Caco-2 (cell line): ENCODE measurements at regions not wholly inside any gene's neighbourhood (a gene's known extent, or its start where the extent isn't known, plus 50 kb on each side); places are given as distances from the start of the nearest gene placed in this dataset.

Experiments used
- BruUV-seq: library from RNA; stranded (reverse); fragments of 400-500 nt; replicated peaks from 2 replicates; lab custom pipeline; 2021; lab: Mats Ljungman, UMichigan
- CTCF ChIA-PET: fragments of 300-600 bp; sonication (Branson Sonifier 250); formaldehyde crosslinking; loops from one replicate; lab custom pipeline; 2022; ENCODE audit warnings: antibody characterized with exemption; lab: Charles Lee
- POLR2A ChIA-PET: fragments of 300-600 bp; sonication (Branson Sonifier 250); formaldehyde crosslinking; loops from one replicate; lab custom pipeline; 2022; ENCODE audit warnings: antibody characterized with exemption; lab: Charles Lee
- DNase-seq, 2 experiments: peaks; one replicate each; pipeline versions ENCODE4 v3.0.0 to v3.0.0-alpha.2; 2020 to 2022
- H3K27me3 ChIP-seq: replicated peaks from 2 replicates; pipeline ENCODE4 v1.6.0; 2011; ENCODE audit warnings: low read length; ENCODE audit not compliant: control insufficient read depth, insufficient read depth
- H3K36me3 ChIP-seq: 2 replicates; pipeline ENCODE4 v1.5.1; 2011; ENCODE audit warnings: low read length; ENCODE audit not compliant: control insufficient read depth, insufficient read depth
- H3K4me1 ChIP-seq: fragments of 250-450 bp; sonication (Bioruptor Pico); 2 replicates; pipeline ENCODE4 v1.5.1; 2020; ENCODE audit warnings: mild to moderate bottlenecking
- H3K4me3 ChIP-seq: 2 replicates; pipeline ENCODE4 v1.5.1; 2011; ENCODE audit warnings: low read depth, mild to moderate bottlenecking, control low read depth, low read length
- H3K9me3 ChIP-seq: fragments of 250-450 bp; sonication (Bioruptor Pico); 2 replicates; pipeline ENCODE4 v1.5.1; 2020; ENCODE audit warnings: mild to moderate bottlenecking, moderate library complexity
- H3K27ac Mint-ChIP-seq: one replicate; pipeline ENCODE4 v1.8.0; 2022; ENCODE audit warnings: mixed read lengths; ENCODE audit not compliant: unreplicated experiment
- H3K27me3 Mint-ChIP-seq: one replicate; pipeline ENCODE4 v1.8.0; 2022; ENCODE audit warnings: mixed read lengths; ENCODE audit not compliant: insufficient read depth, unreplicated experiment
- H3K36me3 Mint-ChIP-seq: one replicate; pipeline ENCODE4 v1.8.0; 2022; ENCODE audit warnings: mild to moderate bottlenecking, mixed read lengths; ENCODE audit not compliant: insufficient read depth, unreplicated experiment
- H3K4me1 Mint-ChIP-seq: one replicate; pipeline ENCODE4 v1.8.0; 2022; ENCODE audit warnings: low read depth, mixed read lengths; ENCODE audit not compliant: unreplicated experiment
- H3K4me3 Mint-ChIP-seq: one replicate; pipeline ENCODE4 v1.8.0; 2022; ENCODE audit warnings: mild to moderate bottlenecking, moderate library complexity, mixed read lengths; ENCODE audit not compliant: unreplicated experiment
- H3K9me3 Mint-ChIP-seq: one replicate; pipeline ENCODE4 v1.8.0; 2022; ENCODE audit warnings: mixed read lengths; ENCODE audit not compliant: unreplicated experiment
- intact Hi-C: fragments of 100-400 bp; cut with micrococcal nuclease; formaldehyde crosslinking; loops from one replicate; pipeline ENCODE4 v1.10.0; 2022; ENCODE audit not compliant: unreplicated experiment
- TF ChIP-seq, protein P1 (sequence below), 2 experiments: fragments of 200-600 bp in 1 of 2; IDR thresholded peaks; 1 replicate in 1 of 2; 2 replicates in 1 of 2; pipeline versions ENCODE4 v1.5.1 to v1.8.0; 2011 to 2022; ENCODE audit warnings: antibody characterized with exemption in 1 of 2, control low read depth in 1 of 2, inconsistent platforms in 1 of 2, low read depth in 1 of 2, low read length in 1 of 2, mild to moderate bottlenecking in 1 of 2, moderate library complexity in 1 of 2; ENCODE audit not compliant: insufficient read depth in 1 of 2, severe bottlenecking in 1 of 2, unreplicated experiment in 1 of 2

DNA sequence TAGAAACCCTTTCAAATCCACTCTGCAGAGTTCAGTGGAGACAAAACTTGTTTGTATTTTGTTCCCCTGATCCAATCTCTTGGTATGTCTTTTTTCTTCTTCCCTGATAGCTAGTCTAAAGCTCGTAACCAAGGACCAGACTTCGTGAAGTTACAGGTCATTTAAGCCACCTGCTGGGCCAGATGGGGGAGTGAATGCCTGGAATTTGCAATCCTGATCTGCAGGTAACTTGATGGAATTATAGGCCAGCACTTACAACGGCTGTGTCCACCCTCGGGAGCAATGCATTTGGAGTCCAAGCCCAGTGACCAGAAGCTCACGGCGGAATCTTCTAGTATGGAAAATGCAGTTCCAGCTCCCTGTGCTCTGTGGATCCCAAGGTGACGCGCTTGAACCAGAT, 566.9 kb downstream of the TCERG1L start:
- intact Hi-C loops = no loop called here
- peaks cover 3% of the 10 kb centered on the region for H3K9me3 Mint-ChIP-seq
- ChIA-PET POLR2A (no interaction called here), CTCF (no interaction called here)
- H3K4me3 Mint-ChIP-seq = no peak overlapping the region
- H3K9me3 ChIP-seq = no peaks in the 10 kb centered on the region
- H3K4me3 ChIP-seq = no peak overlapping the region
- H3K4me1 Mint-ChIP-seq = no peaks in the 10 kb centered on the region
- H3K4me1 ChIP-seq = no peaks in the 10 kb centered on the region
- no peaks in the 10 kb centered on the region for H3K27me3 ChIP-seq
- H3K36me3 ChIP-seq = no peaks in the 10 kb centered on the region
- BruUV-seq = no TSS peak
- H3K36me3 Mint-ChIP-seq = no peaks in the 10 kb centered on the region
- H3K27ac Mint-ChIP-seq = no peak overlapping the region
- peaks cover 9% of the 10 kb centered on the region for H3K27me3 Mint-ChIP-seq
- peak in 1 of 2 experiments; percentile 9 for DNase-seq
- TF ChIP-seq, protein P1, sequence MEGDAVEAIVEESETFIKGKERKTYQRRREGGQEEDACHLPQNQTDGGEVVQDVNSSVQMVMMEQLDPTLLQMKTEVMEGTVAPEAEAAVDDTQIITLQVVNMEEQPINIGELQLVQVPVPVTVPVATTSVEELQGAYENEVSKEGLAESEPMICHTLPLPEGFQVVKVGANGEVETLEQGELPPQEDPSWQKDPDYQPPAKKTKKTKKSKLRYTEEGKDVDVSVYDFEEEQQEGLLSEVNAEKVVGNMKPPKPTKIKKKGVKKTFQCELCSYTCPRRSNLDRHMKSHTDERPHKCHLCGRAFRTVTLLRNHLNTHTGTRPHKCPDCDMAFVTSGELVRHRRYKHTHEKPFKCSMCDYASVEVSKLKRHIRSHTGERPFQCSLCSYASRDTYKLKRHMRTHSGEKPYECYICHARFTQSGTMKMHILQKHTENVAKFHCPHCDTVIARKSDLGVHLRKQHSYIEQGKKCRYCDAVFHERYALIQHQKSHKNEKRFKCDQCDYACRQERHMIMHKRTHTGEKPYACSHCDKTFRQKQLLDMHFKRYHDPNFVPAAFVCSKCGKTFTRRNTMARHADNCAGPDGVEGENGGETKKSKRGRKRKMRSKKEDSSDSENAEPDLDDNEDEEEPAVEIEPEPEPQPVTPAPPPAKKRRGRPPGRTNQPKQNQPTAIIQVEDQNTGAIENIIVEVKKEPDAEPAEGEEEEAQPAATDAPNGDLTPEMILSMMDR (IDR thresholded peaks at IDR 0.05; ENCODE audit: insufficient read depth in 1 of 2, low read depth in 1 of 2, low read length in 1 of 2, severe bottlenecking in 1 of 2, unreplicated experiment in 1 of 2) = no peak

DNA sequence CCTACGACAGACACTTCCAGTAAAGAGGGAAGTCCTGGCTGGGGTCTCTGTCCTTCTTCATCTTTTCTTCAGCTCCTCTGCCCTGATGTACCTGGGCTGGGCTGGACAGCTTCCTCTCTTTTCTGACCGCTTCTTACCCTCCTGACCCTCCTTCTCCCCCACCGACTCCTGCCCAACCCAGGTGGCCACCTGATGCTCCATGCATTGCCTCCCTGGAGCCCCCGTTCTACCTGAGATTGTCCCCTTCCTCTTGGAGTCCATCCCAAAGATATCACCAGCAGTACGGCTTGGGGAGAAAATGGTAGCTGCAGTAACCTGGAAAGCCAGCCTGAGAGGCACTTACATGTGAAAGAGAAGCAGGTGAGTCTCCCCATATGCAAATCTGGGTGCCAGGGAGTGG, 566.3 kb downstream of the TCERG1L start:
- no TSS peak for BruUV-seq
- no peak overlapping the region for H3K4me3 ChIP-seq
- TF ChIP-seq, protein P1 (IDR thresholded peaks at IDR 0.05; ENCODE audit: insufficient read depth in 1 of 2, low read depth in 1 of 2, low read length in 1 of 2, severe bottlenecking in 1 of 2, unreplicated experiment in 1 of 2) = no peak
- H3K36me3 ChIP-seq = no peaks in the 10 kb centered on the region
- no peaks in the 10 kb centered on the region for H3K4me1 ChIP-seq
- no peaks in the 10 kb centered on the region for H3K4me1 Mint-ChIP-seq
- H3K36me3 Mint-ChIP-seq = no peaks in the 10 kb centered on the region
- no peaks in the 10 kb centered on the region for H3K27me3 ChIP-seq
- H3K4me3 Mint-ChIP-seq = no peak overlapping the region
- POLR2A ChIA-PET = no interaction called here
- intact Hi-C loops = no loop called here
- no peaks in the 10 kb centered on the region for H3K9me3 Mint-ChIP-seq
- CTCF ChIA-PET = no interaction called here
- no peaks in the 10 kb centered on the region for H3K9me3 ChIP-seq
- DNase-seq = peak in 1 of 2 experiments; percentile 4
- no peak overlapping the region for H3K27ac Mint-ChIP-seq
- peaks cover 11% of the 10 kb centered on the region for H3K27me3 Mint-ChIP-seq

DNA sequence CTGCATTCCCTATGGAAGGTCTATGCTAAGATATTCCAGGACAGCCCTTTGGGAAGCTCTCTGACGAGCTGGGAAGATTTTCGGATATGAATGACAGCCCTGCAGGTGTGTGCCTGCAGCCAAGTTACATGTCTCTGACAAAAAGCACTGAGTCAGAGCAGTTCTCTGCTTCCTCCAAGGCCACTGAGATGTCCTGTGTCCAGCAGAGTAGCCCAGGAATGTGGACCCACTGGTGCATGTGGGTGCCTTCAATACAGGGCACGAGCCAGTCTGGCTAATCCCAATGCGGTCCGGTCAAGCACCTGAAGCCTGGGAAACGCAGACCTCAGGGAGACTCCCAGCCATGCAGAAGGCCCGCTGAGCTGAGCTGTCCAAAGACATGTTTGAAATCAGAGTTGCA, 565.7 kb downstream of the TCERG1L start:
- Mint-ChIP-seq H3K4me3 (no peak overlapping the region), H3K9me3 (no peaks in the 10 kb centered on the region), H3K36me3 (no peaks in the 10 kb centered on the region), H3K27ac (no peak overlapping the region), H3K4me1 (no peaks in the 10 kb centered on the region), H3K27me3 (peaks cover 11% of the 10 kb centered on the region)
- POLR2A ChIA-PET = no interaction called here
- intact Hi-C loops = no loop called here
- CTCF ChIA-PET = no interaction called here
- H3K27me3 ChIP-seq = no peaks in the 10 kb centered on the region
- no peaks in the 10 kb centered on the region for H3K9me3 ChIP-seq
- BruUV-seq = no TSS peak
- no peaks in the 10 kb centered on the region for H3K4me1 ChIP-seq
- no peak overlapping the region for H3K4me3 ChIP-seq
- no peaks in the 10 kb centered on the region for H3K36me3 ChIP-seq
- DNase-seq = peak in 1 of 2 experiments; percentile 15
- TF ChIP-seq, protein P1 (IDR thresholded peaks at IDR 0.05; ENCODE audit: insufficient read depth in 1 of 2, low read depth in 1 of 2, low read length in 1 of 2, severe bottlenecking in 1 of 2, unreplicated experiment in 1 of 2) = no peak
